ENCODE measurements at regions not wholly inside any gene's neighbourhood (a gene's known extent, or its start where the extent isn't known, plus 50 kb on each side); places are given as distances from the start of the nearest gene placed in this dataset.

DNA sequence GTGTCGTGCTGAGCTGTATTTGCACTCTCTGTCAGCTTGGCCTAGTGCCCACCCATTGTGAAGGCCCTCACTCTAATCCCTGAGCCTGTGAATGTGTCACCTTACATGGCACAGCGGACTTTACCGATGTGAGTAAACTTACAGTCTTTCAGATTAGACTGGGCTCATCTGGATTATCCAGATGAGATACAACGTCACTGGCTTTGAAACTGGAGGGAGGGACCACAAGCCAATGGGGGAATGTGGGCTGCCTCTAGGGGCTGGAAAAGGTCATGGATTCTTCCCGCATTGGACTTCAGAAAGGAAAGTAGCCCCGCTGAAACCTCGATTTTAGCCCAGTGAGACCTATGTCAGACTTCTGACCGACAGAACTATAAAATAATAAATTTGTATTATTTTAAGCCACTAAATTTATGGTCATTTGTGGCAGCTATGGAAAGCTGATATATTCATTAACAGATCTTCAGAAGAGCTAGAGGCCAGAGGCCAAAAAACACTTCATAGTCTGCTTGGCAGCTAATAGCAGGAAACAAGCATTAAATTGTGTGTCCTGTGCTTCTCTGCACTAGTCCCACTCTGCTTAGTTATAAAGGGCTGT is 139.0 kb upstream of the GAS1 start:
- no peak for DNase-seq (ENCODE audit: low read depth)

DNA sequence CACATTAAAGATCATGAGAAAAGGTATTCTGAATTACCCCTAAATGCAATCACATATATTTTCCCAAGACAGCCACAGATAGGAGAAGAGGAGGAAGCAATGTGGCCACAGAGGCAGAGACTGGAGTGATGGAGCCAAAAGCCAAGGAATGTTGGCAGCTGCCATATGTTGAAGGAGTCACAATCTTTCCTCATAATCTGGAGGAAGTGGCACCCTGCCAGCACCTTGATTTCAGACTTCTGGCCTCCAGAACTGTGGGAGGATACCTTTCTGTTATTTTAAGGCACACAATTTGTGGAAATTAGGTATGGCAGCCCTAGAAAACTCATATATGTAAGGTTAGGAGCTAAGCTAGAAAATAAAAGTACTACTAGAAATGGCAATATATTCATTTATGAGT is 139.9 kb upstream of the GAS1 start:
- DNase-seq (ENCODE audit: low read depth) = no peak

DNA sequence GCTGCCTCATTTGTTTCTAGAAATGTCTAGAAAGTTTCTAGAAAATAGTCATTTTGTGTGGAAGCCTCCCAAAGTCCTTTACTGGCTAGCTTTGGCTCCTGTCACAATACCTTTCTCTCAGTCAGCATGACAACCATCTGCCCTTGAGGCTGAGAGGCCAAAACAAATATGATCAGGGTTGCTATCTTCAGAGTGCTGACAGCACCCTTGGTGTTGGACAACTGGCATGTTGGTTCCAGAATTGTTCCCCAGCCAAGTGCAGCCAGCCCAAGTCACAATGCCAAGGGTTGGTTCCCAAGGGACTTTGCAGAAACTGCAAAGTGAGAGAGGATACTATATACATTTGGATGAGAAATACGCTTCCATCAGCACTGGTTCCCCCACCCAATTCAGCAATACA is 140.9 kb upstream of the GAS1 start:
- DNase-seq (ENCODE audit: low read depth) = no peak

DNA sequence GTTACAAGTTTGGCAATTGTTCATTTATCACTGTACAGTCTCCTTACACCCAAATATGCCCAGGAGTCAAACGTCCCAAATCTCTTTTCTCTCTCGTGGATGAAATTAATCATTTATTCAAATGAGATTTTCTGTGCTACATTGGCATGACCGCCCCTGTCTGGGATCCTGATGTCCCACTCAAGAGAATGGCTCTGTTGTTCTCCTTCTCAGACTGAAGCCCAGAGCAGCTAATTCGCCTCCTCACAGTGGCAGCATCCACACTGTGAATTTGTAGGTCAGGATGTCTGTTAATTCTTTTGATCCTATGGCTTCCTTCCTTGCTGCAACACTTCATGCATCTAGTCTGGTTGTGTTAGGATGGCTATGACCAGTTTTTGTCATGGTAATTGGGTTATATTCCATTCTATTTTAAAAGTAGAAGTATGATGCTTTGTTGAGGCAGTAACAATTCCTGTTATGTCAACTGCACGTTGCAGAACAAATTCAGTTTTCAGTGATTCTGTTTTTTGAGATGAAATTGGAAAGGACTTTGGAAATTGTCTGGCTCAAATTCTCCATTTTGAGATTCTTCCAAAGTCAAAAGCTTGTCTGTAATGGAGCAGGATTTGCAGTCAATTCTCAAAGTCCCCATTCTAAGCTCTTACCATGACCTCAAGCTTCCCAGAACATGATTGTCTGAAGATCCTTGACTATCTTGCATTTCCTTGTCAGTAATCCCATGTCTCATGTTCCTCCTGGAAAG is 141.5 kb upstream of the GAS1 start:
- DNase-seq (ENCODE audit: low read depth) = no peak

DNA sequence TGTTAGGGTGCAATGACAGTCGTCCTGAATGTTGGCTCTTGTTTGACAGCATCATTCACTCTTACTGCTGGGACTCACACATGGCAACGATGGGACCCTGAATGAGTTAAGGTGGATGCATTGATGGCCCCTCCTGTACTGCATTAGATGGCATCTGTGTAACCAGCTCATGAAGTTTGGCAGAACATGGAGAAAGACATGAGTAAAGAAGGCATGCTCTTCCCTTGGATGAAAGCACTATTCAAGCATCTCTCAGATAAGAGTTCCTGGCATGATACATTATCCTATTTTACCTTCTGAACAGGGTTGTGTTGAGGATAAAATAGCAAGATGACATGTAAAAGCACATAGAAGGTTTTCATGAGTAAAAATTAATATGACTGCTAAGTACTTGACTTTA is 142.2 kb upstream of the GAS1 start:
- DNase-seq (ENCODE audit: low read depth) = no peak

DNA sequence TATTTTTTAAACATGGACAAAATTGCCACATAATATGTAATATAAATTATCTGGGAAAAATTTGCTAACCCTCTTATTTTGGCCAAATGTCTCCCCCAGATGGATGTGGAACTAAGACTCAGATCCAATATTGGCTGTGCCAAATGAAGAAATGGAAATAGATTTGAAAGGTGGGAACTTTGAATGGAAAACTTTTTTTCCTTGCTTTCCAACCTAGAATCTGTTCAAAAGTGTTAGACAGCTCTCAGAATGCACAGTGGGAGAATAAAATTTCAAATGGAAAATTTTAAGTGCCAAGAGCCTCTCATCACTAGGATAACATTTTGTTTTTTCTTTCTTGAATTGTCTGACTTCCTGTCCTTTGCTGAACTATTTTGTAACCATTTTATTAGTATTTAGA is 142.6 kb upstream of the GAS1 start:
- no peak for DNase-seq (ENCODE audit: low read depth)

DNA sequence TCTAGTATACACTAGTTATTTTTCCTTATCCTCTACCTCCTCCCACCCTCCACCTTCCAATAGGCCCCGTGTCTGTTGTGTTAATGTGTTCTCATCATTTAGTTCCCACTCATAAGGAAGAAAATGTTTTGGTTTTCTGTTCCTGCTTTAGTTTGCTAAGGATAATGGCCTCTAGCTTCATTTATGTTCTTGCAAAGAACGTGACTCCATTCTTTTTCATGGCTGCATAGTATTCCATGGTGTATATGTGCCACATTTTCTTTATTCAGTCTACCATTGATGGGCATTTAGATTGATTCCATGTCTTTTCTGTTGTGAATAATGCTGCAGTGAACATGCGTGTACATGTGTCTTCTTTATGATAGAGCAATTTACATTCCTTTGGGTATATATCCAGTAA is 146.5 kb upstream of the GAS1 start:
- DNase-seq (ENCODE audit: low read depth) = no peak

DNA sequence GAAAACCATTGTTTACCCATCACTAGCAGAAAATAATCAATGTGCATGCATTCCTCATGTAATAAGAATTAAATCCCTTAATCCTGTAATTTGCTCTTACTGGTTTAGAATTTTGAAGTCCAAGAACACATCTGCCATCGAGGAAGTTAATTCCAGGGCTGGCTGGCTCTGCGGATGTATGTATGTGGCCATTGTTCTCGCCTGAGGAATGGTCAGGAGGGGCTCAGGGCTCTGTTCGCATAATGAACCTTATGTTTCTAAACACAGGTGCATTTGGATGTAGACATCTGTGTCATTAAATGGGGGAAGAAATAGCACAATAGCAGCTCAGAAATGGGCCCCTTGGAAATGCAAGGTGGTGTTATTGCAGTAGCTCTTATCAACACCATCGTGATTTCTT is 148.6 kb upstream of the GAS1 start:
- no peak for DNase-seq (ENCODE audit: low read depth)

DNA sequence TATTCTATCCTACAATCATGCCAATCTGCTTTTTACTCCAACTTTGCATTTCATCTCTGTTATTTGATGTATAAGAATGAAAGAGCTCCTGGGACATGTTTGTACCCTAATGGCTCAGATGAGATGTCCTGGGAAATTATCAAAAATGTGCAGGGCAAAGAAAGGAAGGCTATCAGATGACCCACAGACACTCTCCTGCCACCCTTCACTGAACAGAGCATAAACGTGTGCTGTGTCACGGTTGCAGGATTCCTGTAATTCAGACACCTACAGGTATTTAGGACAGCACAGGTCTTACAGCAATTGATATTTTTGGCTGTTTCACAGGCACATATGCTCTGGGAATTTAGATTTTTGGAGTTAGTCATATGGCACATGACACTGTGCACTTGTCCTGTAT is 149.2 kb upstream of the GAS1 start:
- no peak for DNase-seq (ENCODE audit: low read depth)

DNA sequence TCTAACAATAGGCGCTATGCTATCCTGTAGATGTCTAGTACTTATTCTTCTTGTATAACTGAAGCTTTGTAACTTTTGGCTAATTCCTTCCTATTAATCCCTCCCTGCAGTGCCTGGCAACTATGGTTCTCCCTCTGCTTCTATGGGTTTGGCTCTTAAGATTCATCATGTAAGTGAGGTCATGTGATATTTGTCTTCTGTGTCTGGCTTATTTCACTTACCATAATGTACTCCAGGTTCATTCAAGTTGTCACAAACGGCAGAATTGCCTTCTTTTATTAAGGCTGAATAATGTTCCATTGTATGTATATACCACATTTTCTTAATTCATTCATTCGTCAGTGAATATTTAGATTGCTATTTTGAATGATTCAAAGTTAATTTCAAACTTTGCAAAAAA is 149.9 kb upstream of the GAS1 start:
- no peak for DNase-seq (ENCODE audit: low read depth)

DNA sequence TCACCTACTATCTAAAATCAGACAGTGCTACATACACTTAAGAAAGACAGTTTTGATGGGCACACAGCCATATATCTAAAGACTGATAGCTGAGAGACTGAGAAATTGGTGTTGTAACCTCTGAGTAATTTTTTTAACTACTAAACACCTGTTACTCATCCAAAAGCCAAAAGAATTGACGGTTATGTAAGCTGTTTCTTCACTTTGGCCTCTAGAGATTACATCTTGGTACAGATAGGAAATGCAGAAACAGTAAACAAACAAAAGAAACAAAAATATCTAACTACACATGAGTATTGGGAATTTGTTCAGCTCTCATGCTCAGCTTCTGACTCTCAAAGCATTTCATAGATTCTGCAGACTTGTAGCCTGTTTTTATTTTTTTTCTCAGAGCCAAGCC is 152.1 kb upstream of the GAS1 start:
- no peak for DNase-seq (ENCODE audit: low read depth)

DNA sequence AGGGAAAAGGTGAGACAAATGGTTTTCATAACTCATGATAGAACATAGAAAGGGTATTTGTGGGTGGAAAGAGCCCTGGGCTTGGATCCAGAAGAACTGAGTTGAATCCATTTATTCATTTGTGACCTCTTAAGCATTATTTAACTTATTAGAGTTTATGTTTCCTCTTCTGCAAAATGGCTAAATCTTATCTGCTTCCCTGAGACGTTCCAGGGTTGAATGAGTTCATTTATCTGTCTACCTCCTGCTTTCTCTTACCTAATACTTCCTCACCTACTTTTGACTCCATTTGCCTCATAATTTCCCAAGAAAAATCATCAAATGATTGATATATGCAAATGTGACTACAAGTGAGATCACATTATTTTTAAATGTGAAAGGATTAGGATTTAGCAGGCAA is 152.7 kb upstream of the GAS1 start:
- no peak for DNase-seq (ENCODE audit: low read depth)

DNA sequence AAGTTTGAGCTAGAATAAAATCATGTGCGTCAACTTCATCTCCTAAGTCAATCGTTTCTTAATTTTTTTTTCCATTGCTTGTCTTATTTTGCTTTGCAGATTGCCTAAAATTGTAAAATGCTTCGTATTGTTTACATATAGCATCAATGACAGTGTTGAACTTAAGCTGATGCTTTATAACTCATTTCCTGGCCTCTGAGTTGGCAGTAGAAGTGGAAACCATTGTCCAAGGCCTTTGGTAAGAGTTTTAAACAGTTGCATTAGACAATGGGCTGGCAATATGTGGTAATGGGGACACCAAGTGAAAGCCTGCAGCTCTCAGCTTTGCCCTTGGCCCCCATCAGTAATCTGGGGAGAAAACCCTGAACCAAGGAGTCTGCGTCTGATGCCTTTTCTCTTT is 154.8 kb upstream of the GAS1 start:
- no peak for DNase-seq (ENCODE audit: low read depth)

DNA sequence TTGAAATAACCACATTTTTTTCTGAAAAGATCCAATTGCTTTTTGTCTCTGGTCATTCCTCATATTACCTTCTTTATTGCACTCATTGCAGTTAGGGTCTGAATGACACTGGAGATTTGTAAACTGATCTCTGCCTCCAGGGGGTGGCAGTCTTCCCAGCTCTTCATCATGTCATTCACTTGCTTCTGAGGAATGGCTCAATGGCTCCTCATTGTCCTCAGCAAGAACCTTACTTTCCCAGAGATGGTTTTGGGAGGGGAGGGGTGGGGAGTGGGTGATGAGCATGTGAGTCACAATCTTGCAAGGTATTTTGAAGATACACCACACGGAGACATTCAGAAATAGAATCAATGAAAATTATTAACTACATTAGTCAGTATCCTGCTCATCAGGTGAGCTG is 159.8 kb upstream of the GAS1 start:
- DNase-seq (ENCODE audit: low read depth) = no peak

DNA sequence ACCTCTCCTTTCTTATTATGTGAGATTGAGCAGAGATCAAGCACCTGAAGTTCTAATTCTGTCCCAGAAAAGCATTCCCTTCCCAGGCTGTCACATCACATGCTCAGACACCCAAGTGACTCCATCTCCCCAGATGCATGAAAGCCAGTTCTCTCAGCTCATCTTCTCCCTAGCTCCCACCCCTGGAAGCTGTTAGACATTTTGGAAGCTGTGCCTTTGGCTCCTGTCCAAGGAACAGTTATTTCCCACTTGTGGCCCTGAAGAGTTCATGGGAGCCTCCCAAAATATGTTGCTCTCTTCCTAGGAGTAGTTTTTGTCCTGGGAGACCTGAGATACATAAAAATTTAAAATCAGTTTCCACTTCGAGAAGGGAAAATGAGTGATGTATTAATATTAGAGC is 161.4 kb upstream of the GAS1 start:
- DNase-seq (ENCODE audit: low read depth) = no peak

DNA sequence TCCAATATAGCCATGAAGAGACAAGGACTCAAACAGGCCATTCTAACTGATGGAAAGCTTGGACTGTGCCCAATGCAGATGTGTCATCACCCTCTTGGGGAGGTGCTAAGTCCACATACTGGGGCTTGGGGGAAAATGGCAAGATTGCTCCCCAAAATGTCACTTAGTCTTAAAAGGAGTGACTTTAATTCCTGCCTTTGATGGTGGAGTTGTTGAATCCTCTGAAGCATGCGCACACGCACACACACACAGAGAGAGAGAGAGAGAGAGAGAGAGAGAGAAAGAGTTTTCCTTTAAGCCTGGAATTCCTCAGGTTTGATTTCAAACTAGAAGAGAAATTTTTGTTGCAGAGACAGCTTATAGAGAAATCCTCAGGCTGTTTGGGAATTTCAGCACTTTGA is 161.9 kb upstream of the GAS1 start:
- DNase-seq (ENCODE audit: low read depth) = no peak

DNA sequence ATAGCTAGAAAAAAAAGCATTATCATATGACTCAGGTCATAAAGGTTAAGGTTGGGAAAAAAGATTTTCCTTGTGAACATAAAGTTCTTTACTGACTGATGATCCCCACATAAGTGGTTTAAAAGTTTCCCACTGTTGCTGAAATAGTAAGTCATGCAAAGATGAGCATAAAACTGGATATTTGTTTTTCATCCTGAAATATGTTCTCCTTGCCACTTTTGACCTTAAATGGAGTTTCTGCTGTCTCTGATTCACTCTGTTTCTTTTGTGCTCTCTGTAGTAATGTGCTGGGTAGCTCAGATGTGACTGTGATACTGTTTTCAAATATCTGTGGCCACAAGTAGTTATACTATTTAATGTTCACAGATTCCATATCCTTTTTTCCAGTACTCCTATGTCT is 162.5 kb upstream of the GAS1 start:
- DNase-seq (ENCODE audit: low read depth) = peak; percentile 74

DNA sequence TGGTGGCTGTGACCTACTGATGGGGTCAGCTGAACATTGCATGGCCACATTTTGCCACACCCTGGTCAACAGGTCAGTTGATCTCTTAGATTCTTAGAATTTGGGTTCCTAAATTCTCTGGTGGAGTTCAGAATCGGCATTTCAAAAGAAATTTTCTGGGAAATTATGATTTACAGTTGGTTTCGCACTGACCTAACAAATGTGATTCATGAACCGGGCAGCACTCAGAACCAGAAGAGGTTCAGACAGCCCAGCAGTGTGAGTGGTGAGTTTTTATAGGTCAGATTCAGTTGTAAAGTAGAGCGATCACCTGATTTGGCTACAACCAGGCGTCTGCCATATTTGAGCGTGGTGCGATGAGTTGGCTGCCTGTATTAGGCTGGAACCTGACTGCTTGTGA is 163.7 kb upstream of the GAS1 start:
- no peak for DNase-seq (ENCODE audit: low read depth)

DNA sequence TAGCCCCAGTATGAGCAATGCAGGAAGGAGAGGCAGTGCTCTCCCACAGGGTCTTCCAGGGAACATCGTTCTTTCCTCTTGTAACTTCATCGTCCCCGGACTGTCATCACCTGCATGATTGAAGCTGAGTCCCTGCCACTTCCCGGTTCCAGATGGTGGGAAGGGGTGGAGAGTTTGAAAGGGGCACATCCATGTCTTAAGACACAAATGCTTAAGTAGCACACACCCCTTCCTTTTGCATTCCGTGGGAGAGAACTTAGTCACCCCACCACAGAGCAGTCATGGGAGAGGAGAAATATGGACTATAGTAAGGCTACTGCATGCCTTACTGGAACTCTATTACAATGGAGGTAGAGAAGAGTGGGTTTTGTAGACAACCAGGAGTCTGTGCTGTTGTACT is 165.3 kb upstream of the GAS1 start:
- DNase-seq (ENCODE audit: low read depth) = peak; percentile 60

DNA sequence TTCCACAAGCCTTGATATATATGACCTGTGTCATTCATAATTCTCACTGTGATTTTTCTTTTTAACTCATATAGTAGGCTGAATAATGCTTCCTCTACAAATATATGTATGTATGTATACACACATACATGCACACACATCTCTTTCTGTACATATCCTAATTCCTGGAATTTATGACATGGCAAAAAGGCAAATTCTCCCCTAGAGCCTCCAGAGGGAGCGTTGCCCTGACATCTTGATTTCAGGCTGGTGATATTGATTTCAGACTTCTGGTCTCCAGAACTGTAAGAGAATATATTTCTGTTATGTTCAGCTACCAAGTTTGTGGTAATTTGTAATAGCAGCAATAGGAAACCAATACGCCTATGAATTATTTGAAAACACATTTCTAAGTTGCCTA is 166.6 kb upstream of the GAS1 start:
- no peak for DNase-seq (ENCODE audit: low read depth)

DNA sequence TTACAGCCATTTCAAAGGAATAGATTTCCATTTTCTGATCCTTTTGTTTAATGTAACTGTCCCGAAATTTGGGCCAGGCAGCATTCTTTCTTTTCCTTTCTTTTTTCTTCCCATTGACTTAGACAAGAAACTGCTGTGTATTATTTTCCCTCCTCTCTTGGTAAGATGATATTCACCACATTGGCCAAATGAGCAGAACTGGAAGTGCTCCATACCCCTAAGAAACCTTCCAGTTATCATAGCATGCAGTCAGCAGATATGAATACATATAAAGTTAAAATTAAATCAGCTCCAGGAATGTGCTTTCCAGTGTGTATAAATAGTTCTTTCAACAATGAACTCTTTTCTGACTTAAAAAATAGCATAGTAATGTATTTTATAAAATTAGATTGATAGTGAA is 168.5 kb upstream of the GAS1 start:
- DNase-seq (ENCODE audit: low read depth) = no peak

DNA sequence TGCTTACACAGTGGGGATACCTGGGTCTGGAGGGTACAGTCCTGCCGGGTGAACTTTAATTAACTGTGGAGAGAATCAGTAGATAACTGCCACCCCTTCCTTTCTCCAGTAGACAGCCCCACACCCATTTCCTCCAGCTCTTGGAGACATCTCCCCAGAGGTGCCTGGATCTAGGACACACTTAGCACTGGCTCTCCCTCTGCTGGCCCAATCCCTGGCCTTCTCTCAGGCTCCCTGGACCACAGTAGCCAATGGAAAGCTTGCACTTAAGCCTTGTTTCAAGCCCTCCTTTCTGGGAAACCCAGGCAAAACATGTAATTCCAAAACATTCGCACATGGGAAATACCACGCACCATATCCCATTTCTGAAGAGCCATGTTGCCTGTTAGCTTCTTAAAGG is 169.2 kb upstream of the GAS1 start:
- no peak for DNase-seq (ENCODE audit: low read depth)

DNA sequence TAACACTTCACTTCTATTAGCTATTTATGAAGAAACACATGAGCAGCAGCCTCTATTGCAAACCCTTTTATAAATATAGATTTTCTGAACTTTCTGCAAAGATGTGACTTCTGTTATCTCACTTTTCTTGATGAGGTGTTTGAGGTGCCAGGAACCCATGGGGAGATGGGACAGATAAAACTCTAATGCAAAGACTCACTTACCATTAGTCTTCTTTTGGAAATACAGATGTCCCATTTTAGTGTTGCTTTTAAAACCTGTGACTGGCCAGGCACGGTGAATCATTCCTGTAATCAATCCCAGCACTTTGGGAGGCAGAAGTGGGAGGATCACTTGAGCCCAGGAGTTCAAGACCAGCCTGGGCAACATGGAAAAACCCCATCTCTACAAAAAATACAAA is 171.3 kb upstream of the GAS1 start:
- no peak for DNase-seq (ENCODE audit: low read depth)

DNA sequence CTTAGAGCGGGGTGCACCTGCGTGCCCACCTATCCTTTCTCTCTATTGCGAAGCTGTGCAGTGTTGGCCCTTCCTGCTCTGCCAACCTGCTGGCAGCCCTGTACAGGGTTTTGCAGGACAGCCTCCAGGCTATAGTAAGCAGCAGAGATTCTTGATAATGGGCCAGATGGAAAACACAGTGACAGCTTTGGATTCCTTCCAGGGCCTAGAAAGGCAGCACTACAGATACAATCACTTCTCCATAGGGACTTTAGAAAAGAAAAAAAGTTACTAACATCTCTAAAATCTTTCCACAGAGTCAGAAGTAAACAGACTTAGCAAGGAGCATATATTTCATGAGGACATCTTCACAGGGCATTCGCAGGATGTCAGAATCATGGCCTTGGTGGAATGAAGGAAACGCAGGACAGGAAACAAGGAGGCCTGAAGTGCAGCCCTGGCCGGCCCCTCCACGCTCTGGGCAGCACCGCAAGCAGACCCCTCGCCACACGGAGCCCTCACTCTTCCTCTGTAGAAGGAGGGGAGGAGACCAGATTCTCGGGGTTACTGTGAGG is 172.1 kb upstream of the GAS1 start:
- peak; percentile 71 for DNase-seq (ENCODE audit: low read depth)

Data from GM04503 (cell line).